Jurkat, Clone E6-1 (cell line): ENCODE measurements at regions not wholly inside any gene's neighbourhood (a gene's known extent, or its start where the extent isn't known, plus 50 kb on each side); places are given as distances from the start of the nearest gene placed in this dataset.
"Not testable (repeated sequence)": the region's sequence is repeated elsewhere in the genome, so short reads cannot be mapped to it uniquely, and the experiment has no call there.

Experiments
- DNase-seq: peaks from one replicate; pipeline ENCODE4 v3.0.0-alpha.2; 2011; ENCODE audit warnings: low read depth, low spot score
- H3K4me3 ChIP-seq: 2 replicates; pipeline ENCODE4 v1.5.1; 2011; ENCODE audit warnings: mild to moderate bottlenecking, low read length, control low read depth, moderate library complexity

GRCh38 chr15:93981706-93982105 is 249.7 kb upstream of the MCTP2 start:
- H3K4me3 ChIP-seq = no peak overlapping the region
- no peak for DNase-seq

GRCh38 chr15:93980261-93980911 is 251.0 kb upstream of the MCTP2 start:
- DNase-seq = no peak

GRCh38 chr15:93974804-93975481 is 256.4 kb upstream of the MCTP2 start:
- no peak overlapping the region for H3K4me3 ChIP-seq
- DNase-seq = no peak

More at GRCh38 chr15:93980261-93980911, 251.0 kb upstream of the MCTP2 start:
- no peak overlapping the region for H3K4me3 ChIP-seq

GRCh38 chr15:93973287-93973686 is 258.1 kb upstream of the MCTP2 start:
- H3K4me3 ChIP-seq = no peak overlapping the region
- no peak for DNase-seq

GRCh38 chr15:93968773-93969172 is 262.6 kb upstream of the MCTP2 start:
- no peak for DNase-seq
- H3K4me3 ChIP-seq = no peak overlapping the region

GRCh38 chr15:93965304-93965908 is 266.0 kb upstream of the MCTP2 start:
- no peak overlapping the region for H3K4me3 ChIP-seq
- DNase-seq = no peak

GRCh38 chr15:93954985-93955571 is 276.3 kb upstream of the MCTP2 start:
- H3K4me3 ChIP-seq = no peak overlapping the region
- DNase-seq = no peak

GRCh38 chr15:93948726-93949125 is 282.6 kb upstream of the MCTP2 start:
- H3K4me3 ChIP-seq = no peak overlapping the region

GRCh38 chr15:93943586-93943985 is 287.8 kb upstream of the MCTP2 start:
- DNase-seq = no peak
- H3K4me3 ChIP-seq = no peak overlapping the region

More at GRCh38 chr15:93948726-93949125, 282.6 kb upstream of the MCTP2 start:
- no peak for DNase-seq

GRCh38 chr15:93942269-93942694 is 289.1 kb upstream of the MCTP2 start:
- H3K4me3 ChIP-seq = no peak overlapping the region
- DNase-seq = no peak

GRCh38 chr15:93941697-93942096 is 289.7 kb upstream of the MCTP2 start:
- DNase-seq = no peak

GRCh38 chr15:93940226-93940625 is 291.1 kb upstream of the MCTP2 start:
- no peak overlapping the region for H3K4me3 ChIP-seq
- DNase-seq = no peak

More at GRCh38 chr15:93941697-93942096, 289.7 kb upstream of the MCTP2 start:
- no peak overlapping the region for H3K4me3 ChIP-seq

- no peak overlapping the region for H3K4me3 ChIP-seq
- no peak for DNase-seq
These were observed 299.1 kb upstream of the MCTP2 start for GRCh38 chr15:93932164-93932776.

GRCh38 chr15:93929375-93930094 is 301.8 kb upstream of the MCTP2 start:
- no peak overlapping the region for H3K4me3 ChIP-seq
- DNase-seq = no peak

- DNase-seq = no peak
- no peak overlapping the region for H3K4me3 ChIP-seq
These were observed 311.2 kb upstream of the MCTP2 start for GRCh38 chr15:93920204-93920603.

- DNase-seq, H3K4me3 ChIP-seq: not testable (repeated sequence)
These were observed 312.6 kb upstream of the MCTP2 start for GRCh38 chr15:93918801-93919200.

- no peak for DNase-seq
These were observed 314.2 kb upstream of the MCTP2 start for GRCh38 chr15:93917181-93917580.

GRCh38 chr15:93913871-93914270 is 317.5 kb upstream of the MCTP2 start:
- no peak overlapping the region for H3K4me3 ChIP-seq
- no peak for DNase-seq

More at GRCh38 chr15:93917181-93917580, 314.2 kb upstream of the MCTP2 start:
- H3K4me3 ChIP-seq = no peak overlapping the region

- no peak for DNase-seq
- no peak overlapping the region for H3K4me3 ChIP-seq
These were observed 318.1 kb upstream of the MCTP2 start for GRCh38 chr15:93913310-93913709.
